SK-N-SH (cell line): ENCODE measurements at regions not wholly inside any gene's neighbourhood (a gene's known extent, or its start where the extent isn't known, plus 50 kb on each side); places are given as distances from the start of the nearest gene placed in this dataset.

Experiments
- CTCF ChIA-PET: fragments of 300-600, 350-600 bp; formaldehyde crosslinking; extraction: SDS; loops from one replicate; lab custom pipeline; 2021; lab: Yijun Ruan, JAX
- POLR2A ChIA-PET: fragments of 350-600 bp; sonication (Branson Sonifier 250); formaldehyde crosslinking; extraction: SDS; loops from one replicate; lab custom pipeline; 2020; ENCODE audit warnings: antibody characterized with exemption, inconsistent platforms; lab: Yijun Ruan, JAX
- DNase-seq: peaks from one replicate; pipeline ENCODE4 v3.0.0; 2012
- H2AFZ ChIP-seq: fragments of 200-600 bp; sonication (generic); 2 replicates; pipeline ENCODE4 v1.8.1; 2016; ENCODE audit warnings: antibody characterized with exemption, mild to moderate bottlenecking, low read depth
- H3F3A ChIP-seq: fragments of 200-600 bp; sonication (generic); replicated peaks from 2 replicates; pipeline ENCODE3; 2016; ENCODE audit warnings: antibody characterized with exemption, mild to moderate bottlenecking; ENCODE audit not compliant: insufficient read depth
- H3K27ac ChIP-seq, 2 experiments: fragments of 200-500 bp in 1 of 2; fragments of 200-600 bp in 1 of 2; sonication (Bioruptor generic) in 1 of 2; sonication (generic), shearing (Covaris generic) in 1 of 2; 2 replicates each; pipeline versions ENCODE4 v1.5.1 to v1.6.1; 2014 to 2016; ENCODE audit warnings: low read depth in 2 of 2, inconsistent platforms in 1 of 2, low read length in 1 of 2, mild to moderate bottlenecking in 1 of 2, mixed read lengths in 1 of 2
- H3K27me3 ChIP-seq: fragments of 200-600 bp; sonication (generic), shearing (Covaris generic); 2 replicates; pipeline ENCODE4 v1.6.1; 2016; ENCODE audit warnings: mixed run types; ENCODE audit not compliant: insufficient read depth
- H3K36me3 ChIP-seq, 2 experiments: fragments of 200-500 bp in 1 of 2; fragments of 200-600 bp in 1 of 2; sonication (Bioruptor generic) in 1 of 2; sonication (generic) in 1 of 2; replicated peaks in 1 of 2; 2 replicates each; pipeline versions ENCODE3 to v1.5.1; 2014 to 2016; ENCODE audit warnings: low read length in 1 of 2, mild to moderate bottlenecking in 1 of 2; ENCODE audit not compliant: insufficient read depth in 2 of 2, control insufficient read depth in 1 of 2
- H3K4me1 ChIP-seq, 2 experiments: fragments of 200-500 bp in 1 of 2; fragments of 200-600 bp in 1 of 2; sonication (Bioruptor generic) in 1 of 2; sonication (generic), shearing (Covaris generic) in 1 of 2; 2 replicates each; pipeline versions ENCODE4 v1.5.1 to v1.6.1; 2014 to 2016; ENCODE audit warnings: low read depth in 1 of 2, low read length in 1 of 2, mixed run types in 1 of 2; ENCODE audit not compliant: insufficient read depth in 2 of 2, control insufficient read depth in 1 of 2
- H3K4me2 ChIP-seq: fragments of 200-600 bp; sonication (generic), shearing (Covaris generic); 2 replicates; pipeline ENCODE4 v1.6.1; 2017; ENCODE audit warnings: mixed run types
- H3K4me3 ChIP-seq, 2 experiments: fragments of 200-500 bp in 1 of 2; fragments of 200-600 bp in 1 of 2; sonication (Bioruptor generic) in 1 of 2; sonication (generic), shearing (Covaris generic) in 1 of 2; 2 replicates each; pipeline versions ENCODE4 v1.5.1 to v1.8.1; 2014 to 2016; ENCODE audit warnings: low read depth in 2 of 2, inconsistent platforms in 1 of 2, low read length in 1 of 2, mild to moderate bottlenecking in 1 of 2, mixed read lengths in 1 of 2, moderate library complexity in 1 of 2
- H3K79me2 ChIP-seq: fragments of 200-600 bp; sonication (generic); 2 replicates; pipeline ENCODE4 v1.8.1; 2017; ENCODE audit warnings: mild to moderate bottlenecking; ENCODE audit not compliant: insufficient read depth
- H3K9ac ChIP-seq: fragments of 200-600 bp; sonication (generic); 2 replicates; pipeline ENCODE4 v1.6.1; 2017; ENCODE audit warnings: mixed run types
- H3K9me2 ChIP-seq: fragments of 200-600 bp; sonication (generic); 2 replicates; pipeline ENCODE4 v1.6.1; 2017; ENCODE audit warnings: mixed run types
- H3K9me3 ChIP-seq: fragments of 200-600 bp; sonication (generic); 2 replicates; pipeline ENCODE4 v1.6.1; 2017; ENCODE audit warnings: mixed run types, mild to moderate bottlenecking, moderate library complexity
- H4K20me1 ChIP-seq: fragments of 200-600 bp; sonication (generic); 2 replicates; pipeline ENCODE4 v1.6.1; 2017; ENCODE audit warnings: mild to moderate bottlenecking, mixed run types; ENCODE audit not compliant: insufficient read depth
- CTCF ChIP-seq: fragments of 200-600 bp; sonication (generic); IDR thresholded peaks from 2 replicates; pipeline ENCODE4 v1.6.1; 2017; ENCODE audit warnings: antibody characterized with exemption, mild to moderate bottlenecking, moderate library complexity
- ELF1 ChIP-seq: IDR thresholded peaks from 2 replicates; pipeline ENCODE4 v1.4.0; 2012
- EP300 ChIP-seq, 2 experiments: IDR thresholded peaks; 2 replicates each; pipeline versions ENCODE4 v1.4.0 to v1.6.1; 2012; ENCODE audit warnings: borderline replicate concordance in 1 of 2, low read depth in 1 of 2, low read length in 1 of 2
- EZH2phosphoT487 ChIP-seq: fragments of 200-600 bp; sonication (generic); IDR thresholded peaks from 2 replicates; pipeline ENCODE4 v1.6.1; 2017; ENCODE audit warnings: low read depth, mixed run types, mild to moderate bottlenecking, antibody characterized with exemption, moderate library complexity, borderline replicate concordance
- FOSL2 ChIP-seq: IDR thresholded peaks from 2 replicates; pipeline ENCODE4 v1.4.0; 2012; ENCODE audit warnings: low read depth, mild to moderate bottlenecking, moderate library complexity, borderline replicate concordance
- FOXM1 ChIP-seq: IDR thresholded peaks from 2 replicates; pipeline ENCODE4 v1.4.0; 2012; ENCODE audit warnings: low read depth, mild to moderate bottlenecking
- GATA2 ChIP-seq: sonication (generic); formaldehyde crosslinking; IDR thresholded peaks from 2 replicates; pipeline ENCODE4 v1.5.0; 2020; ENCODE audit warnings: mild to moderate bottlenecking, missing genetic modification reagents
- IRF3 ChIP-seq: fragments of 150-350 bp; IDR thresholded peaks from 2 replicates; pipeline ENCODE4 v1.6.1; 2016; ENCODE audit warnings: mild to moderate bottlenecking, low read depth, low read length
- MAX ChIP-seq: IDR thresholded peaks from 2 replicates; pipeline ENCODE4 v1.4.0; 2012; ENCODE audit warnings: low read depth
- MXI1 ChIP-seq: IDR thresholded peaks from 2 replicates; pipeline ENCODE4 v1.6.1; 2012; ENCODE audit warnings: mild to moderate bottlenecking, low read depth, low read length, improper control_type of control experiment
- NFIC ChIP-seq: IDR thresholded peaks from 2 replicates; pipeline ENCODE4 v1.4.0; 2012; ENCODE audit warnings: borderline replicate concordance
- NRF1 ChIP-seq: IDR thresholded peaks from 2 replicates; pipeline ENCODE4 v1.6.1; 2012; ENCODE audit warnings: low read depth, mild to moderate bottlenecking, low read length
- POLR2AphosphoS5 ChIP-seq: IDR thresholded peaks from 2 replicates; pipeline ENCODE4 v1.6.1; 2012; ENCODE audit warnings: low read depth, low read length
- RCOR1 ChIP-seq: fragments of 150-350 bp; IDR thresholded peaks from 2 replicates; pipeline ENCODE4 v1.6.1; 2017; ENCODE audit warnings: antibody characterized with exemption, low read length
- RXRA ChIP-seq: IDR thresholded peaks from 2 replicates; pipeline ENCODE4 v1.4.0; 2012; ENCODE audit warnings: low read depth, mild to moderate bottlenecking, borderline replicate concordance
- SMC3 ChIP-seq: IDR thresholded peaks from 2 replicates; pipeline ENCODE4 v1.6.1; 2012; ENCODE audit warnings: low read depth, low read length, improper control_type of control experiment
- TAF1 ChIP-seq: IDR thresholded peaks from 2 replicates; pipeline ENCODE4 v1.6.1; 2012; ENCODE audit warnings: low read depth, mild to moderate bottlenecking, low read length, moderate library complexity, borderline replicate concordance
- USF2 ChIP-seq: fragments of 150-350 bp; IDR thresholded peaks from 2 replicates; pipeline ENCODE4 v1.6.1; 2017; ENCODE audit warnings: antibody characterized with exemption, low read length, low read depth, borderline replicate concordance
- YY1 ChIP-seq: IDR thresholded peaks from 2 replicates; pipeline ENCODE4 v1.4.0; 2012; ENCODE audit warnings: low read depth, mild to moderate bottlenecking
- ZBTB33 ChIP-seq: IDR thresholded peaks from 2 replicates; pipeline ENCODE4 v1.4.0; 2012; ENCODE audit warnings: low read depth, borderline replicate concordance
- WGBS: methylation state at CpG from one replicate; pipeline ENCODE4 v1.1.6; 2017; ENCODE audit warnings: low lambda C conversion rate; 5-methylcytosine and 5-hydroxymethylcytosine counted together

- CTCF ChIA-PET = no interaction called here
- no peaks in the 10 kb centered on the region for H3K79me2 ChIP-seq
- DNase-seq = no peak
- no peaks in the 10 kb centered on the region for H3K9me3 ChIP-seq
- no peak overlapping the region for H3K27ac ChIP-seq
- no peak overlapping the region for H2AFZ ChIP-seq
- no peaks in the 10 kb centered on the region for H3K36me3 ChIP-seq
- H3K4me3 ChIP-seq = no peak overlapping the region
- no peaks in the 10 kb centered on the region for H3K4me1 ChIP-seq
- POLR2A ChIA-PET = no interaction called here
- H3F3A ChIP-seq = no peaks in the 10 kb centered on the region
- no peak overlapping the region for H3K4me2 ChIP-seq
- no peak overlapping the region for H3K9ac ChIP-seq
- H3K9me2 ChIP-seq = no peaks in the 10 kb centered on the region
- TF ChIP-seq NRF1 (no peak), RCOR1 (no peak), FOXM1 (no peak), EP300 (IDR thresholded peaks at IDR 0.05; ENCODE audit: borderline replicate concordance in 1 of 2, low read depth in 1 of 2, low read length in 1 of 2) (no peak), MAX (no peak), USF2 (no peak), POLR2AphosphoS5 (no peak), NFIC (no peak), IRF3 (no peak), MXI1 (no peak), FOSL2 (no peak), EZH2phosphoT487 (no peak), SMC3 (no peak), GATA2 (no peak)
- TF ChIP-seq, all 33 proteins: peak for 0
- WGBS = 10% methylated on average over 5 of the region's 5 CpGs
- Histone ChIP-seq H3K27me3 (no peaks in the 10 kb centered on the region; the same call in 1 of the 2 replicates), H4K20me1 (no peaks in the 10 kb centered on the region)
Measured at GRCh38 chr2:219765231-219765911, 137.9 kb downstream of the SLC4A3 start.

- Histone ChIP-seq H4K20me1 (no peaks in the 10 kb centered on the region), H3K27me3 (no peaks in the 10 kb centered on the region; the same call in 1 of the 2 replicates), H3K4me3 (no peak overlapping the region), H3K4me1 (no peaks in the 10 kb centered on the region), H3K9ac (no peak overlapping the region), H3K9me2 (no peaks in the 10 kb centered on the region), H3F3A (no peaks in the 10 kb centered on the region), H3K9me3 (no peaks in the 10 kb centered on the region), H3K79me2 (no peaks in the 10 kb centered on the region), H3K36me3 (no peaks in the 10 kb centered on the region), H2AFZ (no peak overlapping the region), H3K4me2 (no peak overlapping the region), H3K27ac (no peak overlapping the region)
- DNase-seq = no peak
- TF ChIP-seq TAF1 (no peak), ZBTB33 (no peak), CTCF (no peak), ELF1 (no peak), RXRA (no peak), SMC3 (no peak), EP300 (IDR thresholded peaks at IDR 0.05; ENCODE audit: borderline replicate concordance in 1 of 2, low read depth in 1 of 2, low read length in 1 of 2) (no peak), NRF1 (no peak), YY1 (no peak), FOSL2 (no peak)
- WGBS = 36% methylated on average over 5 of the region's 5 CpGs
- POLR2A ChIA-PET = no interaction called here
- CTCF ChIA-PET = no interaction called here
Measured at GRCh38 chr2:219766658-219767057, 139.2 kb downstream of the SLC4A3 start.
